IPS-20b (cell line): ENCODE measurements at regions not wholly inside any gene's neighbourhood (a gene's known extent, or its start where the extent isn't known, plus 50 kb on each side); places are given as distances from the start of the nearest gene placed in this dataset.
"Not testable (repeated sequence)": the region's sequence is repeated elsewhere in the genome, so short reads cannot be mapped to it uniquely, and the experiment has no call there.

ENCODE experiments used
- H3K27ac ChIP-seq: one replicate; pipeline ENCODE4 v1.5.1; 2013; ENCODE audit warnings: low read length
- H3K27me3 ChIP-seq: 2 replicates; pipeline ENCODE4 v1.6.1; 2013; ENCODE audit warnings: mild to moderate bottlenecking, low read length, inconsistent platforms; ENCODE audit not compliant: insufficient read depth
- H3K36me3 ChIP-seq: 2 replicates; pipeline ENCODE4 v1.6.1; 2013; ENCODE audit warnings: low read depth, mild to moderate bottlenecking, inconsistent platforms, low read length, moderate library complexity; ENCODE audit not compliant: insufficient read depth
- H3K4me1 ChIP-seq: 2 replicates; pipeline ENCODE4 v1.6.1; 2013; ENCODE audit warnings: mild to moderate bottlenecking, control low read depth, inconsistent platforms, low read length, moderate library complexity; ENCODE audit not compliant: insufficient read depth
- H3K4me3 ChIP-seq: 2 replicates; pipeline ENCODE4 v1.5.1; 2013; ENCODE audit warnings: mild to moderate bottlenecking, low read length, inconsistent platforms
- H3K9ac ChIP-seq: 2 replicates; pipeline ENCODE4 v1.6.1; 2013; ENCODE audit warnings: low read depth, mild to moderate bottlenecking, inconsistent platforms, low read length, moderate library complexity
- H3K9me3 ChIP-seq: 2 replicates; pipeline ENCODE4 v1.6.1; 2013; ENCODE audit warnings: mild to moderate bottlenecking, low read depth, low read length, inconsistent platforms; ENCODE audit not compliant: insufficient read depth

DNA sequence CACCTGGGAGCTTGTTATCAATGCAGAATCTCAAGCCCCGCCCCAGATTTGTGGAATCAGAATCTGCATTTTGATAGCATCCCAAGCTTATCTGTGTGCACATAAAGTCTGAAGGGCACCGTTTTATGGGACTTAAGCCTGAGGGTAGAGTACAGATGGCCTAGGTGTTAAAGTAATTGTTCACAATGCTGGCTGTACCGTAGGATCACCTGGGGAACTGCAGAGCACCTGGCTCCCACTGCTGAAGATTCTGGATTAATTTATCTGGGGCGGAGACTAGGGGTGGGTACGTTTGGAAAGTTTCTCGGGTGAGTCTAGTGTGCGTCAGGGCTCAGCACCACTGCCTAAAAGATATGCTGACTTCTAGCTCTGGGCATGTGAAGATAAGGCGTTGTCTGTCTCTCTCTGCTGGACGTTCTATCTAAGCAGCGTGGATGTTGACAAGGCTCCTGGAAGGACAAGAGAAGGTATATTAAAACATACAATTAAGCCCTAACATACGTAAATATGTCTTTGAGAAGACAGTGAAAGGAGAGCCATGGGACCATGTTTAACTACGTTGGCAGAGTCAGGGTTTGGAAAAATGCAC lies 63.2 kb upstream of the RASGRP1 start:
- Histone ChIP-seq H3K4me1 (no peaks in the 10 kb centered on the region), H3K9ac (no peak overlapping the region), H3K36me3 (no peaks in the 10 kb centered on the region), H3K4me3 (no peak overlapping the region), H3K27ac (no peak overlapping the region), H3K27me3 (no peaks in the 10 kb centered on the region), H3K9me3 (no peaks in the 10 kb centered on the region)

DNA sequence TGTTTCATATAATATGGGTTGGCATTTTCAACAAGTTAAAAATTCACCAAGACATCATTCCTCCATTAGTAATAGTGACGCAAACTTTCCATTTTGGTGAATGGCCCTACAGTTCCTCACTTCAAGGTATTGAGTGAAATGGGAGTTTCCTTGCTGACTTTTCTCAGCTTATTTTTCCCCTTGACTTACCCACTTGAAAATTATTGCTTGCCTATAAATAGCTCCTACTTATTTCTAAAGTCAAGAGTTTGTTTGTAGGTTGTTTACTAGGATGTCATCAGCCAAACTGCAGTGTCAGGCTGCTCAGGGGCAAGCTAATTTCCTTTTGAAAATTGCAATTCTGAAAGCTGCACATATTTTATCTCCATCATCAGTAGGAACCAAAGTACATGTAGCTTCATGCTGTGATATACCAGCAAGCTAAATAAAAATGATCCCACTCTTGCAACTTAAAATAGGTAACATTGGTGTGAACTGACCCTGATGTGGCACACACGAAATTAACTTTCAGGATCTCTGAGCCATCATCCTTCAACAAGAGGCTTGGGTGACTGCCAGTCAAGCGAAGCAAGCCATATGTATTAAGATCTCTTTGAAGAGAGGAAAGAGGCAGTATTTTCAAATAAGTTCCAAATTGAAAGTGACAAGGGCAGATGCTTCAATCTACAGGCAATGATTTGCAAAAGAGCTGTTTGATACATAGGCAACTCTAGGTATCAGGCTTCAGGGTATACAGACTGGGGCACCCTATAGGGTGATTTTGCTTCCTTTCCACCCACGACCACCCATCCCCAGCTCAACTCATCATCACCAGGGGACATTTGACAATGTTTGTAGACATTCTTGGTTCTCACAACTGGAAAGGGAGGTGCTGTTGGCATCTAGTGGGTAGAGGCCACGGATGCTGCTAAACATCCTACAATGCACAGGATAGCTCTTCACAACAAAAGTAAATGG lies 66.8 kb upstream of the RASGRP1 start:
- no peak overlapping the region for H3K27ac ChIP-seq
- no peaks in the 10 kb centered on the region for H3K9me3 ChIP-seq
- H3K4me1 ChIP-seq: no peaks in the 10 kb centered on the region
- no peak overlapping the region for H3K4me3 ChIP-seq
- no peaks in the 10 kb centered on the region for H3K36me3 ChIP-seq
- H3K27me3 ChIP-seq: no peaks in the 10 kb centered on the region
- no peak overlapping the region for H3K9ac ChIP-seq

DNA sequence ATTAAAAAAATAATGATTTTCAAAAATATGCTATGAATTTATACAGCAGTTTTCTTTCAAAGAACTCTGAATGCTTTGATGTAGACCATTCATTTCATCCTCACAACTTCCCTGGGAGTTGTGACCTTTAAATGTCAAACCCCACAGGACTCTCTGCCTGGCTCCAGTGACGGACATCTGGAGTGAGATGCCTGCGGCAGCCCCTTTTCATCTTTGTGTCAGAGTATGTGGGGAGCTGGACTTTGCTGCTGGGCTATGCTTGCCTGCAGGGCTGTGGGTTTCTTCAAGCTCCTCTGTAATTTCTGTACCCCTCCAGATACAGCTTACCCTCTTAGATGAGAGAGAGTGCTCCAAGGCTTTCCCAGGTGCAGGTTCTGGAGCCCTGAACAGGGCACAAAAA lies 70.6 kb upstream of the RASGRP1 start:
- Histone ChIP-seq H3K36me3 (no peaks in the 10 kb centered on the region), H3K4me3 (no peak overlapping the region), H3K27me3 (no peaks in the 10 kb centered on the region), H3K9me3 (no peaks in the 10 kb centered on the region), H3K9ac (no peak overlapping the region), H3K4me1 (no peaks in the 10 kb centered on the region), H3K27ac (no peak overlapping the region)

DNA sequence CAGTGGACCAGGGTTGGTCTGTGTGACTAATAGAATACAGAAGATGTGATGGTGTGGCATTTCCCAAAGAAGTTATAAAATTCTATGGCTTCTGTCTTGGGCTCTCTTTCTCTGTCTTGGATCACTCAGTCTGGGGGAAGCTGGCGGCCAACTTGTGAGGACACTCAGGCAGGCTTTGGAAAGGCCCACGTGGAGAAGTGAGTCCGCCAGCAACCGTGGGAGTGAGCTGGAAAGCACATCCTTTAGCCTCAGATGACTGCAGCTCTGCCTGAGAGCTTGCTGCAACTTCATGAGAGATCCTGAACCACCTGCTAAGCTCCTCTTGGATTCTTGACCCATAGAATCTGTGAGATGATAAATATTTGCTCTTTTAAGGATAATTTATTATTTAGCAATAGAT lies 72.0 kb upstream of the RASGRP1 start:
- Histone ChIP-seq H3K9me3 (no peaks in the 10 kb centered on the region), H3K27me3 (no peaks in the 10 kb centered on the region), H3K9ac (no peak overlapping the region), H3K4me1 (no peaks in the 10 kb centered on the region), H3K27ac (no peak overlapping the region), H3K4me3 (no peak overlapping the region), H3K36me3 (no peaks in the 10 kb centered on the region)

DNA sequence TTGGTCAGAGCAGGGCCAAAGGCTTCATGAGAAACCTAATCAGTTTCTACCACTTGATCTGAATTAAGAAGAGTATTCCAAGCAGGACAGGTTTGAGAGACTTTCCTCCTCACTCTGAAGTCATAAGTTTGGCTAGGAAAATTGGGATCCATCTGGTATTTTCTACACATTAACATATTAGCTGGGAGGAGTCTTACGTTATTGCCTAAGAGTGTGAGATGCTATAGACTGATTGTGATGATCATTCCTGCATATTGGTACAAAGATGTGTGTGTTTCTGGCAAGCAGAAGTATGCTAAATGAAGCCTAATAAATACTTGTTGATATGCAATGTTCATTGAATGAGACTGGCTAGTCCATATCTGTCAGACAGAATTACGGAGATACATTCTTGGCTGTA lies 73.5 kb upstream of the RASGRP1 start:
- no peak overlapping the region for H3K9ac ChIP-seq

DNA sequence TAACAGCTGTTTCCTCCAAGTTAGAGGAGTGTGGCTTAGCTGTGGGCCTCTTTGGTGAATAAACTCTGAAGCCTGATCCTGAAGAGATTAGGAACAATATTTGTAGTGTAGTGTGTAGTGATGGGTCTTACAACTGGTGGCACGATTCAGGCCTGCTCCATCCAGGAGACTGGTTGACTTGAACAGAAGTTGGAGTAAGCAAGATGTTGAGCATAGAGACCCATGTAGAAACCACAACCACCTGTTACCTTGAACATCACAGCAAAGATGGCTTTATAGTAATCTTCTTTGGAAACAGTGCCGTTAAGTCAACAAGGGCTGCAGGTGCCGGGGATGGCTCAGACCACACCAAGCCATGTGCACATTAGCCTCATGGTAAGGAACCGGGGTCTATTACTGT lies 74.2 kb upstream of the RASGRP1 start:
- H3K27me3 ChIP-seq: no peaks in the 10 kb centered on the region; the same call in 1 of the 2 replicates
- H3K27ac ChIP-seq: no peak overlapping the region
- no peaks in the 10 kb centered on the region for H3K9me3 ChIP-seq
- no peak overlapping the region for H3K4me3 ChIP-seq
- no peaks in the 10 kb centered on the region for H3K4me1 ChIP-seq
- no peaks in the 10 kb centered on the region for H3K36me3 ChIP-seq
- H3K9ac ChIP-seq: no peak overlapping the region

More for the DNA sequence above, 73.5 kb upstream of the RASGRP1 start:
- no peaks in the 10 kb centered on the region for H3K4me1 ChIP-seq
- H3K36me3 ChIP-seq: no peaks in the 10 kb centered on the region
- no peak overlapping the region for H3K27ac ChIP-seq
- H3K9me3 ChIP-seq: no peaks in the 10 kb centered on the region
- H3K27me3 ChIP-seq: no peaks in the 10 kb centered on the region; the same call in 1 of the 2 replicates
- H3K4me3 ChIP-seq: no peak overlapping the region

DNA sequence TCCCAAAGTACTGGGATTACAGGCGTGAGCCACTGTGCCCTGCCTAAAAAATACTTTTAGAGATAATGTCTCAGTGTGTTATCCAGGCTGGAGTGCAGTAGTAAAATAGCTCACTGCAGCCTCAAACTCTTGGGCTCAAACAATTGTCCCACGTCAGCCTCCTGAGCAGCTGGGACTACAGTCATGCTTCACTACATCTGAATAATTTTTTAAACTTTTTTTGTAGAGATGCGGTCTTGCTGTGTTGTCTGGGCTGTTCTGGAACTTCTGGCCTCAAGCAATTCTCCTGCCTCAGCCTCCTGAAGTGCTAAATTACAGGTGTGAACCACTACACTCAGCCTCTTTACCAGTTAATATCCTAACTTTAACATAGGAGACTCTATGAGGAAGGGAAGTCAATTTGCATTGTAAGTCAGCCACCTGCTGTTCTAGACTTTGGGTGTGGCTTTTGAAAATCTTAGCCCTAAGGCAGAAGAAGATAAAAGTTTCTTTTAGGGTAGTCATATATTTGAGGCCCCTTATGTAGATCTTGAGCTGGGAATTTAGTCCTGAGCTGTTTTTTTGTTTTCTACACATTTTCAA lies 78.2 kb upstream of the RASGRP1 start:
- H3K4me1 ChIP-seq: no peaks in the 10 kb centered on the region
- no peaks in the 10 kb centered on the region; the same call in 1 of the 2 replicates for H3K27me3 ChIP-seq
- H3K4me3 ChIP-seq: no peak overlapping the region
- no peak overlapping the region for H3K27ac ChIP-seq
- H3K36me3 ChIP-seq: no peaks in the 10 kb centered on the region
- no peak overlapping the region for H3K9ac ChIP-seq
- H3K9me3 ChIP-seq: no peaks in the 10 kb centered on the region

DNA sequence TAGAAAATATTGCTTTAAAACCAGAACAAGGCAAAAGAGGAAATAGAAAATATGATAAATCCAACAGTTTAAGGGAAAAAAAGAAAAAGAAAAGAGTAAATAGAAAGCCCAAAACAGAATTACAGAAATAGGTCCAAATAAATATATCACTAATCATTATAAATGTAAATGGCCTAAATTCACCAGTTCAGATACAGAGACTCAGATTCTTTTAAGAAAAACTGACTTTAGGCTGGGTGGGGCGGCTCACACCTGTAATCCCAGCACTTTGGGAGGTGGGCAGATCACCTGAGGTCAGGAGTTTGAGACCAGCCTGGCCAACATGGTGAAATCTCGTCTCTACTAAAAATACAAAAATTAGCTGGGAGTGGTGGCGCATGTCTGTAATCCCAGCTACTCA lies 79.7 kb upstream of the RASGRP1 start:
- not testable (repeated sequence) for H3K4me3 ChIP-seq, H3K36me3 ChIP-seq, H3K27me3 ChIP-seq, H3K4me1 ChIP-seq, H3K9ac ChIP-seq, H3K9me3 ChIP-seq, H3K27ac ChIP-seq

DNA sequence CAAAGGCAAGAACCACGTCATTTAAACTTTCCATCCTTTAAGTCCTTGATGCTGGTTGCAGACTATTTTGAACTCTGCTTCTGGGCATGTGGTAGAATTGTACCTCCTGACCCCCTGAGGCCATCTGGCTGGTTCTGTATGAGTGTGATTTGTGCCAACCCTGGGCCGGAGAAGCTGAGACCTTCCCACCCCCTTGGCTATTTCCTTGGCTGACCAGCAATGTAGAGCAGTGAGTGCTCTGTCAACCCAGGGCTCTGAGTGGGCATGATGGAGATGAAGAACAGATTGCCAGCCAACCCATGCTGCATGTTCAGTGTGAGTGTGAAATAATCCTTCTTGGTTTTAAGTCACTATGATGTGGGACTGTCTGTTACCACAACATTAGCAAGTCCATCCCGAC lies 82.1 kb upstream of the RASGRP1 start:
- no peak overlapping the region for H3K4me3 ChIP-seq
- no peaks in the 10 kb centered on the region; the same call in 1 of the 2 replicates for H3K4me1 ChIP-seq
- H3K9ac ChIP-seq: no peak overlapping the region
- no peaks in the 10 kb centered on the region for H3K36me3 ChIP-seq
- no peak overlapping the region for H3K27ac ChIP-seq
- no peaks in the 10 kb centered on the region; the same call in 1 of the 2 replicates for H3K27me3 ChIP-seq
- H3K9me3 ChIP-seq: no peaks in the 10 kb centered on the region

DNA sequence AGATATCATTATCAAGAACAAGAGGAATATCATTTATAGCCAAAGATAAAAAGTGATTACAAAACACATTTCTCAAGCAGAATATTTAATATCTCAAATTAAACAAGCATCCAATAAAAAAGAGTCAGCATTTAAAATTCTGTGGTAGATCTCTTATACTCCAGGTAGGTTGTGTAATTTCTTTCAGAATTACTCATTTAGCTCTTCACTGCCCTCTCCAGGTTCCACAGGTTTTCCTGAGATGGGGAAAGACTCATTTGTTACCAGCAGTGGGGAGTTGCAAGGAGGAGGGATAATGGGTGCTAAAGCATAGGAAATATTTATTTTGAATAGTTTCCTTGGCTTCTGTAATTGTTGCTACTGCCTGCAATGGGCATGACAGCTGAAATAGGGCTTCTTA lies 83.1 kb upstream of the RASGRP1 start:
- Histone ChIP-seq H3K9ac (no peak overlapping the region), H3K4me1 (no peaks in the 10 kb centered on the region; the same call in 1 of the 2 replicates), H3K27me3 (no peaks in the 10 kb centered on the region), H3K4me3 (no peak overlapping the region), H3K36me3 (no peaks in the 10 kb centered on the region), H3K9me3 (no peaks in the 10 kb centered on the region), H3K27ac (no peak overlapping the region)

DNA sequence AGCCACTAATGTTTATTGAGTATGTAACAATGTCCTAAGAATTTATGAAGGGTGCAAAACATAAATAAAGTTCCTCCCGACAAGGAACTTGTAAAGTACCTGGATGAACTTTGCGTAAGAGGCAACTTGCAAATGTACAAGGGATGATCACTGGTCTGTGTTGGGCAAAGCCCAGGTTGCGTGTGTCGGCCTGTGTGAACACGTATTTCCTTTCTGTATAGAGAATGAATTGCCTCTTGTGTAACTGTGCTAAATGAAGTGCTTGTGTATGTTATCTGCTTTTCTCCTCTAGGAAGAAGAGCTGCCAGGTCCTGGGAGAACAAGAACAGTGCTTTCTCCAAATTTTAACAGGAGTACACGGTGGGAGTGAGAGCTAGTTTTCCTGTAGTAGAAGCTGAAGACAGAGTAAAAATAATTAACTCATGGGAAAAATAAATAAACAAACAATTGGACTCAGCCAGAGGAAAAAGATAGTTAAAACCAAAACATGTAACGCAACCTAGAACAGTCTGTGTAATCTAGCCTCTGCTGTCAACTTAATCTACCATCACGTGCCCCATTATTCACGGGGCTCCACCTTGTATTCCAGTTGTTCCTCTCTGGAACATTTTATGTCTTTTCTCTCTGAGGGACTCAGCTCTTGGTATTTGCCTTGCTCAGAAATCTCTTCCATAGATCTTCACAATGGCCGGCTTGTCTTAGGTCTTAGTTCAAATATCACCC lies 83.7 kb upstream of the RASGRP1 start:
- no peaks in the 10 kb centered on the region for H3K36me3 ChIP-seq
- no peaks in the 10 kb centered on the region for H3K9me3 ChIP-seq
- H3K4me3 ChIP-seq: no peak overlapping the region
- no peak overlapping the region for H3K27ac ChIP-seq
- no peaks in the 10 kb centered on the region; the same call in 1 of the 2 replicates for H3K4me1 ChIP-seq
- no peak overlapping the region for H3K9ac ChIP-seq
- H3K27me3 ChIP-seq: no peaks in the 10 kb centered on the region
